Lung (tissue), 11 donors: ENCODE measurements at regions not wholly inside any gene's neighbourhood (a gene's known extent, or its start where the extent isn't known, plus 50 kb on each side); places are given as distances from the start of the nearest gene placed in this dataset.

ENCODE experiments used
- ATAC-seq: fragments of 200-7000 bp; cut with Tn5 transposase; one replicate; pipeline ENCODE4 v1.9.1; 2020; ENCODE audit warnings: moderate number of reproducible peaks; ENCODE audit not compliant: insufficient read depth, low FRiP score
- DNase-seq, 3 donors: peaks; one replicate each; pipeline ENCODE4 v3.0.0-alpha.2; 2013 to 2017
- H3K27ac ChIP-seq, 2 donors: one replicate each; pipeline ENCODE4 v1.5.1; 2013; ENCODE audit warnings: mild to moderate bottlenecking in 2 of 2, moderate library complexity in 2 of 2, control low read depth in 1 of 2, inconsistent platforms in 1 of 2, low read depth in 1 of 2, low read length in 1 of 2
- H3K27me3 ChIP-seq, 3 donors: one replicate each; pipeline ENCODE4 v1.5.1; 2013; ENCODE audit warnings: low read length in 2 of 3; ENCODE audit not compliant: control insufficient read depth in 3 of 3, insufficient read depth in 3 of 3
- H3K36me3 ChIP-seq, 4 donors: one replicate each; pipeline ENCODE4 v1.5.1; 2013; ENCODE audit warnings: low read length in 4 of 4, mild to moderate bottlenecking in 1 of 4, moderate library complexity in 1 of 4; ENCODE audit not compliant: control insufficient read depth in 4 of 4, insufficient read depth in 4 of 4
- H3K4me1 ChIP-seq, 5 donors: one replicate each; pipeline ENCODE4 v1.5.1; 2013; ENCODE audit warnings: low read length in 5 of 5, mild to moderate bottlenecking in 2 of 5, moderate library complexity in 1 of 5; ENCODE audit not compliant: control insufficient read depth in 5 of 5, insufficient read depth in 5 of 5
- H3K4me3 ChIP-seq: one replicate; pipeline ENCODE4 v1.5.1; 2013; ENCODE audit warnings: mild to moderate bottlenecking, control low read depth, moderate library complexity
- H3K9ac ChIP-seq, 2 donors: one replicate each; pipeline ENCODE4 v1.5.1; 2013; ENCODE audit warnings: low read length in 2 of 2, control low read depth in 1 of 2; ENCODE audit not compliant: insufficient read depth in 1 of 2
- H3K9me3 ChIP-seq, 4 donors: one replicate each; pipeline ENCODE4 v1.5.1; 2013; ENCODE audit warnings: low read length in 3 of 4, mild to moderate bottlenecking in 1 of 4, moderate library complexity in 1 of 4; ENCODE audit not compliant: control insufficient read depth in 4 of 4, insufficient read depth in 3 of 4
- WGBS, 2 donors: extraction: QIAGEN DNeasy Blood & Tissue Kit; methylation state at CpG; one replicate each; pipeline ENCODE4 v1.1.7; 2013; 5-methylcytosine and 5-hydroxymethylcytosine counted together
- TF ChIP-seq, protein P1 (sequence below): IDR thresholded peaks from 2 replicates; pipeline ENCODE4 v1.5.1; 2012; ENCODE audit warnings: mild to moderate bottlenecking; ENCODE audit errors: control extremely low read depth, extremely low read depth
- donor health status: control.
- donor health status: control.
- donor health status: Bipolar disorder and iron deficiency.
- donor health status: healthy.
- donor health status: DM: yes; HTN: yes; CAD: no.

DNA sequence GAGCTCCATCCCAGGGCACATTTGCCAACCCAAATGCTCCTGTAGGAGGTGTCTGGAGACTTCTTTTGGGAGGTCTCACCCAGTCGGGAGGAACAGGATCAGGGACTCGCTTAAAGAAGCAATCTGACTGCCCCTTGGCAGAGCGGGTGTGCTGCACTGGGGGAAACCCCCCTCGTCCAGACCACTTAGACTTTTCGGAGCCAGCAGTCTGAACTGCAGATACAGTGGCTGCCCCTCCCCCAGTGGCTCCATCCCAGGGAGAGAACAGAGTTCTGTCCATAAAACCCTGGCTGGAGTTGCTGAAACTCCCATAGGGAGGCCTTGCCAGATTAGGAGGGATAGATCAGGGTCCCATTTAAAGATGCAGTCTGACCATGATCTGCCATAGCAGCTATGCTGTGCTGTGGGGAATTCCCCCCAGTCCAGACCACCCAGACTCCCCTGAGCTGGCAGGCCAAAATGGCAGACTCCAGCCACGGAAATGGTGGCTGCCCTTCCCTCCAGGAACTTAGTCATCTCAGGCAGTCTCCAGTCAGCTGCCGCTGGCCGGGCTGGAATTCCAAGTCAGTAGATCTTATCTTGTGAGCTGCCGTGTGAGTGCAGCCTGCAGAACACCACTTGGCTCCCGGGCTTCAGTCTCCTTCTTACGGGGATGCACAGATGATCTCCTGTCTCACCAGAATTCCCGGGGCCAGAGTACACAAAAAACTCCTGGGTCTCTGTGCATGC, 278.1 kb upstream of the SASH1 start:
- ATAC-seq = no peak
- Histone ChIP-seq H3K9me3 (peaks cover 0 to 11% (median 3%) of the 10 kb centered on the region in 4 donors), H3K36me3 (no peaks in the 10 kb centered on the region), H3K9ac (no peak overlapping the region), H3K27me3 (no peaks in the 10 kb centered on the region), H3K4me1 (peaks cover 0 to 21% (median 3%) of the 10 kb centered on the region in 5 donors), H3K27ac (no peak overlapping the region), H3K4me3 (no peak overlapping the region)
- WGBS, 2 donors = 61 to 79% methylated on average over 12 of the region's 12 CpGs
- DNase-seq = peak; percentile 60 to 76 (median 73)
- TF ChIP-seq, protein P1, sequence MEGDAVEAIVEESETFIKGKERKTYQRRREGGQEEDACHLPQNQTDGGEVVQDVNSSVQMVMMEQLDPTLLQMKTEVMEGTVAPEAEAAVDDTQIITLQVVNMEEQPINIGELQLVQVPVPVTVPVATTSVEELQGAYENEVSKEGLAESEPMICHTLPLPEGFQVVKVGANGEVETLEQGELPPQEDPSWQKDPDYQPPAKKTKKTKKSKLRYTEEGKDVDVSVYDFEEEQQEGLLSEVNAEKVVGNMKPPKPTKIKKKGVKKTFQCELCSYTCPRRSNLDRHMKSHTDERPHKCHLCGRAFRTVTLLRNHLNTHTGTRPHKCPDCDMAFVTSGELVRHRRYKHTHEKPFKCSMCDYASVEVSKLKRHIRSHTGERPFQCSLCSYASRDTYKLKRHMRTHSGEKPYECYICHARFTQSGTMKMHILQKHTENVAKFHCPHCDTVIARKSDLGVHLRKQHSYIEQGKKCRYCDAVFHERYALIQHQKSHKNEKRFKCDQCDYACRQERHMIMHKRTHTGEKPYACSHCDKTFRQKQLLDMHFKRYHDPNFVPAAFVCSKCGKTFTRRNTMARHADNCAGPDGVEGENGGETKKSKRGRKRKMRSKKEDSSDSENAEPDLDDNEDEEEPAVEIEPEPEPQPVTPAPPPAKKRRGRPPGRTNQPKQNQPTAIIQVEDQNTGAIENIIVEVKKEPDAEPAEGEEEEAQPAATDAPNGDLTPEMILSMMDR = no peak

DNA sequence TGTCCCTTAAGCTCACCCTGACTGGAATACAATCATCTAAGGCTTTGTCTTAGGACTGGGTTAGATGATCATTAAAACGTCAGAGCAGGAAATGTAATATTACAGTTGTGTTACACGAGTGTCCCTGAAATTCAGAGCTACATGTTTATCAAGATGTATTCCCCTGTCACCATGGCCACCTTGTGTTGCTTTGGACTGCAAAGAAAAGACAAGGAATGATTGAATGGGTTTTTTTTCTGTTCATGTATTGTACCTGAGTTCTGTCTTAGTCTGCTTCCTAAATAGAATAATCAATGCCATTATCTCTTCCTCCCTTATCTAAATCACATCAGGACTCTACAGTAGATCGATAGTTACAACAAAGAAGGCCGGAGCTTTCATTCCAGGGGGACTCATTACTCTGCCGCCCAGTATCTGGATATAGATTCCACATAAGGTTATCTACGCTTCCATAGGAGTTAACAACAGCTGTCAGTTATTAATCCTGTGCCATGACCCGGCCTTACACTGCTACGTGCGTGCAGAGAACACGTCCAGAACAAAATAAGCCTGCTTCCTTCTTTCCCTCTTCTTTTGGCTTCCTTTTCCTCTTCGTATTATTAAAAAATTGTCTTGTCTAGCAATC, 274.1 kb upstream of the SASH1 start:
- no peak overlapping the region for H3K27ac ChIP-seq

DNA sequence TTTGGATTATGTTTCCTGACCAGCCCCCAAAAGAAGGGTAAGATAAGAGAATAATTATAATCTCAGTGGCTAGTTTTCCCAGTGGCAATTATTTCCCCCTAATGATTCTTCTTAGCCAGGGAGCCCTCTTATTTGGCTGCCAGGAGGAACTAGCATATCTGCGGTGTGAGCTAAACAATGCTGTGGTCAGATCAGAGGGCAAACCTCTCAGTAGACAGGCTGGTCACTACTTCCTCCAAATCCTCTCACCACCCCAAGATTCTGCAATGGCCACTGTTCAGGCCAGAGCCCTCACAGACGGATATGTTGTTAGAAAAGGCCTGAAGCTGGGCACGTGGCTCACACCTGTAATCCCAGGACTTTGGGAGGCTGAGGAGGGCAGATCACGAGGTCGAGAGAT, 273.4 kb upstream of the SASH1 start:
- DNase-seq = no peak
- TF ChIP-seq, protein P1 = no peak
- Histone ChIP-seq H3K9ac (no peak overlapping the region), H3K9me3 (peaks cover 0 to 1% (median 0%) of the 10 kb centered on the region in 4 donors), H3K36me3 (no peaks in the 10 kb centered on the region), H3K4me1 (peaks cover 0 to 18% (median 3%) of the 10 kb centered on the region in 5 donors), H3K27ac (no peak overlapping the region), H3K4me3 (no peak overlapping the region), H3K27me3 (no peaks in the 10 kb centered on the region)
- 91 to 93% methylated on average over 5 of the region's 5 CpGs for WGBS, 2 donors
- no peak for ATAC-seq

More for the DNA sequence above, 274.1 kb upstream of the SASH1 start:
- DNase-seq (peak in 2 of 3 donors; percentile 44 to 60), ATAC-seq (no peak)
- Histone ChIP-seq H3K9ac (no peak overlapping the region), H3K9me3 (peaks cover 0 to 1% (median 0%) of the 10 kb centered on the region in 4 donors), H3K36me3 (no peaks in the 10 kb centered on the region), H3K4me3 (no peak overlapping the region), H3K27me3 (no peaks in the 10 kb centered on the region), H3K4me1 (peaks cover 0 to 21% (median 3%) of the 10 kb centered on the region in 5 donors)
- 65 to 66% methylated on average over 11 of the region's 11 CpGs for WGBS, 2 donors
- TF ChIP-seq, protein P1 = no peak
